Peyer's patch (tissue), 4 donors: ENCODE measurements at regions not wholly inside any gene's neighbourhood (a gene's known extent, or its start where the extent isn't known, plus 50 kb on each side); places are given as distances from the start of the nearest gene placed in this dataset.

Source experiments
- CTCF ChIP-seq, 6 experiments: fragments of 450-650 bp in 4 of 6; fragments of 200-600 bp in 2 of 6; sonication (generic) in 1 of 6; IDR thresholded peaks; one replicate each; pipeline ENCODE4 v1.5.1; 2017 to 2019; ENCODE audit warnings: antibody characterized with exemption in 6 of 6, mild to moderate bottlenecking in 3 of 6, moderate library complexity in 1 of 6
- POLR2A ChIP-seq, 2 donors: fragments of 450-650 bp; IDR thresholded peaks; one replicate each; pipeline ENCODE4 v1.5.1; 2017; ENCODE audit warnings: antibody characterized with exemption in 2 of 2, mild to moderate bottlenecking in 2 of 2, moderate library complexity in 2 of 2

DNA sequence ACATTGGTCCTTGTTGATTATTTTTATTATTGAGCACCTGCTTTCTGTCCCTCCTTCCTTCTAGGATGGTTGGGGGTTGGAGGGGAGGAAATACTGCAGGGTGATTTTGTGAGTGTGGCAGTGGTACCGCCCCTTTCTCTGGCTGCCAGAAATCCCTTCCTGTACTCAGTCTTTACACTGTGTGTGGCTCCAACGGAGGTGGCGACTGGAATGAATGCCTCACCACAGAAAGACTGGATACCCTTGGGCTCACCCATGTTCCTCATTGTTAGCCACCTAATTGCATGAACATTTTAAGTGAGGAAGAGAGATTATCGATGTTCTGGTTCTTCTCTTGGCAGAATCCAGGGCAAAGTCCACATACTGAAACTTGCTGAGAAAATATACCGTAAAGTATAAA, 272.0 kb upstream of the E2F7 start:
- TF ChIP-seq POLR2A (IDR thresholded peaks at IDR 0.05) (no peak), CTCF (IDR thresholded peaks at IDR 0.05) (no peak)
